22Rv1 (cell line): ENCODE measurements at regions not wholly inside any gene's neighbourhood (a gene's known extent, or its start where the extent isn't known, plus 50 kb on each side); places are given as distances from the start of the nearest gene placed in this dataset.

Source experiments
- ZFX ChIP-seq: fragments of 450-650 bp; IDR thresholded peaks from 2 replicates; pipeline ENCODE4 v1.6.1; 2017; ENCODE audit warnings: antibody characterized with exemption, borderline replicate concordance
- TF ChIP-seq, protein P1 (sequence below): fragments of 450-650 bp; IDR thresholded peaks from 2 replicates; pipeline ENCODE4 v1.5.1; 2017; ENCODE audit warnings: mild to moderate bottlenecking

DNA sequence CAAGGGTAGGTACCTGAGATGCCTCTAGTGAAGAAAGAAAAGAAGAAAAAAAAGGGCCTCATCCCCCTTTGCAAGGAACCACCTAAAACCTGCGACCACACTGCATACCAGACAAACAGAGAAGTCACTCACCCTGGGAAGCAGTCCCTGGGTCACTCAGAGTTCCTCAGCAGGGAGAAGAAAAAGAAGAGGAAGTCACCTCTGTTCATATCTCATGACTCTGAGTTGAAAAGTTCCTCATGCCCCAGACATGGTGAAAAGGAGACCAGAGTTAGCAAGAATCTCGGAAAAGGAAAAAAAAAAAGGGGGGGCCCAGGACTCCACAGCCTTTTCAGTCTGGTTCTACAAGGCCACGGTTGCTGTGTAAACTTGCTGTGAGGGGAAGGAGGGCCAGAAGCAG lies 478.4 kb upstream of the NRXN1 start:
- TF ChIP-seq, protein P1, sequence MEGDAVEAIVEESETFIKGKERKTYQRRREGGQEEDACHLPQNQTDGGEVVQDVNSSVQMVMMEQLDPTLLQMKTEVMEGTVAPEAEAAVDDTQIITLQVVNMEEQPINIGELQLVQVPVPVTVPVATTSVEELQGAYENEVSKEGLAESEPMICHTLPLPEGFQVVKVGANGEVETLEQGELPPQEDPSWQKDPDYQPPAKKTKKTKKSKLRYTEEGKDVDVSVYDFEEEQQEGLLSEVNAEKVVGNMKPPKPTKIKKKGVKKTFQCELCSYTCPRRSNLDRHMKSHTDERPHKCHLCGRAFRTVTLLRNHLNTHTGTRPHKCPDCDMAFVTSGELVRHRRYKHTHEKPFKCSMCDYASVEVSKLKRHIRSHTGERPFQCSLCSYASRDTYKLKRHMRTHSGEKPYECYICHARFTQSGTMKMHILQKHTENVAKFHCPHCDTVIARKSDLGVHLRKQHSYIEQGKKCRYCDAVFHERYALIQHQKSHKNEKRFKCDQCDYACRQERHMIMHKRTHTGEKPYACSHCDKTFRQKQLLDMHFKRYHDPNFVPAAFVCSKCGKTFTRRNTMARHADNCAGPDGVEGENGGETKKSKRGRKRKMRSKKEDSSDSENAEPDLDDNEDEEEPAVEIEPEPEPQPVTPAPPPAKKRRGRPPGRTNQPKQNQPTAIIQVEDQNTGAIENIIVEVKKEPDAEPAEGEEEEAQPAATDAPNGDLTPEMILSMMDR, result no peak
- TF ChIP-seq ZFX, result no peak
